Neural cell (in vitro differentiated cells): ENCODE measurements at regions not wholly inside any gene's neighbourhood (a gene's known extent, or its start where the extent isn't known, plus 50 kb on each side); places are given as distances from the start of the nearest gene placed in this dataset.

Experiments used
- CTCF ChIP-seq: fragments of 450-650 bp; IDR thresholded peaks from 2 replicates; pipeline ENCODE4 v1.5.1; 2014; ENCODE audit warnings: antibody characterized with exemption, mild to moderate bottlenecking, moderate library complexity; ENCODE audit not compliant: poor library complexity, severe bottlenecking
- EP300 ChIP-seq: fragments of 450-650 bp; conservative IDR thresholded peaks from 2 replicates; pipeline ENCODE4 v1.6.1; 2014; ENCODE audit warnings: antibody characterized with exemption, mild to moderate bottlenecking, moderate library complexity; ENCODE audit not compliant: poor library complexity, severe bottlenecking
- EZH2 ChIP-seq: fragments of 200-600, 300-800 bp; shearing (Covaris generic), sonication (generic); IDR thresholded peaks from 2 replicates; pipeline ENCODE4 v1.6.1; 2014; ENCODE audit warnings: antibody characterized with exemption, low read length, borderline replicate concordance, mild to moderate bottlenecking; ENCODE audit not compliant: insufficient read depth, poor library complexity, severe bottlenecking
- POLR2AphosphoS5 ChIP-seq: IDR thresholded peaks from 2 replicates; pipeline ENCODE4 v1.6.1; 2012
- RAD21 ChIP-seq: fragments of 450-650 bp; conservative IDR thresholded peaks from 2 replicates; pipeline ENCODE4 v1.6.1; 2014; ENCODE audit warnings: antibody characterized with exemption, mild to moderate bottlenecking, moderate library complexity
- REST ChIP-seq: IDR thresholded peaks from 2 replicates; pipeline ENCODE4 v1.6.1; 2012; ENCODE audit warnings: borderline replicate concordance
- TAF1 ChIP-seq: IDR thresholded peaks from 2 replicates; pipeline ENCODE4 v1.6.1; 2012; ENCODE audit warnings: low read depth

- TF ChIP-seq EP300 (no peak), REST (no peak), POLR2AphosphoS5 (no peak), RAD21 (no peak), CTCF (no peak), TAF1 (no peak), EZH2 (no peak)
Measured at GRCh38 chr2:144288438-144288837, 231.5 kb downstream of the ZEB2 start.
